Stimulated activated CD4-positive, alpha-beta T cell treated with anti-CD3 and anti-CD28 coated beads, Interleukin-1b, Interleukin-23, amount 100 ng/mL, for 1 hour (primary cell): ENCODE measurements at regions not wholly inside any gene's neighbourhood (a gene's known extent, or its start where the extent isn't known, plus 50 kb on each side); places are given as distances from the start of the nearest gene placed in this dataset.
"Not testable (repeated sequence)": the region's sequence is repeated elsewhere in the genome, so short reads cannot be mapped to it uniquely, and the experiment has no call there.

ENCODE experiments used
- DNase-seq, 2 donors: peaks; one replicate each; pipeline ENCODE4 v3.0.0-alpha.2; 2020; ENCODE audit warnings: low read depth in 2 of 2

DNA sequence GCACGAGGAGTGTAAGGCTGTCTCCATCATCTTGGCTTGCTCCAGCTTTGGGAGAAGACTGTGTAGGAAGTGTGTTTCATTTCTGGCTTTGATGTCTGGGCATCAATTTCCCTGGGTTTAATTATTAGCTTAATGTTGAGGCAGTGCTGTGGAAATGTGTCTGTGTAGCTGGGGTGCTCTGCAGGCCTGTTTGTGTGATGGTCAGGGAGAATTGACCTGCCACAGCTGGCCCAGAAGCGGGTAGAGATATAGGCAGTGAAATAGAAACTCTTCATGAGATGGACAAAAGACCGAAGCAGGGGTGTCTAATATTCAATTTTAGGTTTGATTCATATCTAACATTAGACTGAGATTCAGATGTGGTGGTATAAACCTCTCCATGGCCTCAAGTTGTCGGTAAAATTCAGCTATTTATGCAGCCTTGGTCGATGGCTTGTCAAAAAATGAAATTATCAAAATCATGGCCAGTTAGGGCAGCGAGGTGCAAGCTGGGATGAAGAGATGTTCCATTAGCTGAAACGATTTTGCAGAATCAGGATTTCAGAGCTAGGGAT lies 95.3 kb upstream of the SNX9 start:
- DNase-seq = no peak

GRCh38 chr6:157728183-157728881 lies 94.7 kb upstream of the SNX9 start:
- DNase-seq = no peak

- DNase-seq = no peak
Observed at GRCh38 chr6:157731221-157731620, 91.8 kb upstream of the SNX9 start.

DNA sequence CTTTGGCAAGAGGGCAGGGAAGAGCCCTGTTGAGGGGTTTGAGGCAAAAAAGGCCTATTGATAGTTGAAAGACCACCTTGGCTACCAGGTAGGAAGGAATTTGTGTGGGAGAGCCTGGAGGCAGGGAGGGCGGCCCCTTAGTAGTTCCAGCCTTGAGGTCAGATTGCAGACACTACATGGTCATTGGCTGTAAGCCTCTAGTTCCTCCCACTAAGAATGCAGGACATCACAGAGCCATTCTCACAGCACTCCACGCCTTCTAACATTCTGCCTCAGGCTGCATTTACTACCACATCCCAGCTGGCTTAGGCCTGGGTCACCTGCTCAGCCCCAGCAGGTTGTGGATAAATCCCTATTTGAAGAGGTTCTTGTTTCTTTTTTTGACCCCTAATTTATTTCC lies 91.0 kb upstream of the SNX9 start:
- no peak for DNase-seq

- DNase-seq = no peak
Observed at GRCh38 chr6:157732416-157733161, 90.5 kb upstream of the SNX9 start.

DNA sequence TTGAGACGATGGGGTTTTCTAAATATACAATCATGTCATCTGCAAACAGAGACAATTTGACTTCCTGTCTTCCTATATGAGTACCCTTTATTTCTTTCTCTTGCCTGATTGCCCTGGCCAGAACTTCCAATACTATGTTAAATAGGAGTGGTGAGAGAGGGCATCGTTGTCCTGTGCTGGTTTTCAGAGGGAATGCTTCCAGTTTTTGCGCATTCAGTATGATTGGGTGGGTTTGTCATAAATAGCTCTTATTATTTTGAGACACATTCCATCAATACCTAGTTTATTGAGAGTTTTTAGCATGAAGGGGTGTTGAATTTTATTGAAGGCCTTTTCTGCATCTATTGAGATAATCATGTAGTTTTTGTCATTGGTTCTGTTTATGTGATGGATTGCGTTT lies 86.5 kb upstream of the SNX9 start:
- not testable (repeated sequence) for DNase-seq

DNA sequence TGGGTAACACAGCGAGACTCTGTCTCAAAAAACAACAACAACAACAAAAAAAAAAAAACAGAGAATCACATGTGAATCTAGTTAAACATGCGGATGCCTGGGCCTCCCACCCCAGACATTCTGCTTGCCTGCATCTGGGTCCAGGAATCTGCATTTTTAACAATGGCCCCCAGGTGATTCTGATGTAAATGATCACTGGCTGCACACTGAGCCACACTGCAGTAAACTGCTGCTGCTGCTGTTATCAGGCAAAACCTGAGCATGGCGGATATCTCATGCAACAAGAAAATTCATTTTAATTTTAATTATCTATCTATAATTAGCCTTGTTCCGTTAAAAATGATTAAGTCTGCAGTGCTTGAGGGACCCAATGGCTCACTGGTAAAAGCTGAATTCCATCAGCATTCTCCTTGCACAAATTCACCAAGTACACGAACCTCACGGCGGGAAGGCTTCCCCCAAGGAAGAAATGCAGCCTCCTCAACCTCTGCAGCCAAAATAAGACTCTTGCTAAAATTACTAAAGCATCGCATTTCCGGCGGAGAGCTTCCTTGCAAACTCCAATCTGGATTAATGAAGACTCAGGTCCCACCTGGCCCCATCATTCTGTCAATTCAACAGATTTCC lies 81.6 kb upstream of the SNX9 start:
- DNase-seq = no peak

- no peak for DNase-seq
Observed at GRCh38 chr6:157741948-157742556, 81.0 kb upstream of the SNX9 start.

DNA sequence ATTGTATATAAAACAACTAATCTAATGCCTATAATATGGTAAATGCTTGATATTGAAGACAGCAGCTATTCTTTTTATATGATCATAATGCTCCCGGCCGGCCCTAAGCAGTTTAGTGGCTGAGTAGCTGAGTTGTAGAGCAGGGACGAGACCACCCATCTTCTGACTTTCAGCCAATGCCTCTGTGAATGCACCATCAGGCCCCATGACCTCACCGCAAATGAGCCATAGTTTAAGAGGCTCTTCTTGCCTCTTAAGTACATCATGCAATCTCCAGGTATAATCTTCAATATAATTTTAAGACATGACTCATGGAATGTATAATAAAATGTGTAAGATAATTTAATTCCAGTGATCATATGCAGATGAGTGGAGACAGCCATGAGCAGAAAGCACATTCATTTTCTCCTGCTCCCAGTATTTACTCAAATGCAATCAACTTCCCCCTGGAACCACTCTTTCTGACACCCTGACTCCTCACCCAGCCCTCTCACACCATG lies 78.9 kb upstream of the SNX9 start:
- no peak for DNase-seq

- no peak for DNase-seq
Observed at GRCh38 chr6:157746897-157747296, 76.1 kb upstream of the SNX9 start.

GRCh38 chr6:157747370-157747769 lies 75.7 kb upstream of the SNX9 start:
- DNase-seq = no peak

GRCh38 chr6:157748839-157749571 lies 74.0 kb upstream of the SNX9 start:
- no peak for DNase-seq

- DNase-seq = not testable (repeated sequence)
Observed at GRCh38 chr6:157750973-157751372, 72.1 kb upstream of the SNX9 start.

- no peak for DNase-seq
Observed at GRCh38 chr6:157751547-157752200, 71.4 kb upstream of the SNX9 start.

GRCh38 chr6:157752879-157753278 lies 70.2 kb upstream of the SNX9 start:
- not testable (repeated sequence) for DNase-seq

GRCh38 chr6:157753291-157753690 lies 69.8 kb upstream of the SNX9 start:
- no peak for DNase-seq

DNA sequence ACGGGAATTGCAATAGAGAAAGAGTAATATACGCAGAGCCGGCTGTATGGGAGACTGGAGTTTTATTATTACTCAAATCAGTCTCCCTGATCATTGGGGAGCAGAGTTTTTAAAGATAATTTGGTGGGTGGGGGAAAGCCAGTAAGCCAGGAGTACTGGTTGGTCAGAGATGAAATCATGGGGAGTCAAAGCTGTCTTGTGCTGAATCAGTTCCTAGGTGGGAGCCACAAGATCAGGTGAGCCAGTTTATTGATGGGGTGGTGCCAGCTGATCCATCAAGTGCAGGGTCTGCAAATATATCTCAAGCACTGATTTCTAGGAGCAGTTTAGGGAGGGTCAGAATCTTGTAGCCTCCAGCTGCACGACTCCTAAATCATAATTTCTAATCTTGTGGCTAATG lies 69.2 kb upstream of the SNX9 start:
- not testable (repeated sequence) for DNase-seq

DNA sequence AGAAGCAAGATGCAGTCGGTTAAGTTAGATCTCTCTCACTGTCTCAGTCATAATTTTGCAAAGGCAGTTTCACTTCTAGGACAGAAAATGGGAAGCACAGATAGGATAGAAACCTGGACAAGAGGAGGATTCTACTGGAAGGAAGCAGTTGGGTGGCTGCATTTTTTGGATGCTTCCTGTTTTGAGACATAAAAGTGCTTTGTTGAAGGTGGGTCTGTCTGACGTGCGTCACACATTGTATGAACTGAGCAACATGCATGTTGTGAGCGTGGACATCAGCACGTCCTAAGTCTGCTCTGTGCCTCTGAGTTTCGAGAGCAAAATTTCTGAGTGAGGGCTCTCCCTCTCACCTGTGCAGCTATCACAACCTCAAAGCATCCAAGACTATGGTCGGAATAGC lies 68.7 kb upstream of the SNX9 start:
- DNase-seq = no peak

DNA sequence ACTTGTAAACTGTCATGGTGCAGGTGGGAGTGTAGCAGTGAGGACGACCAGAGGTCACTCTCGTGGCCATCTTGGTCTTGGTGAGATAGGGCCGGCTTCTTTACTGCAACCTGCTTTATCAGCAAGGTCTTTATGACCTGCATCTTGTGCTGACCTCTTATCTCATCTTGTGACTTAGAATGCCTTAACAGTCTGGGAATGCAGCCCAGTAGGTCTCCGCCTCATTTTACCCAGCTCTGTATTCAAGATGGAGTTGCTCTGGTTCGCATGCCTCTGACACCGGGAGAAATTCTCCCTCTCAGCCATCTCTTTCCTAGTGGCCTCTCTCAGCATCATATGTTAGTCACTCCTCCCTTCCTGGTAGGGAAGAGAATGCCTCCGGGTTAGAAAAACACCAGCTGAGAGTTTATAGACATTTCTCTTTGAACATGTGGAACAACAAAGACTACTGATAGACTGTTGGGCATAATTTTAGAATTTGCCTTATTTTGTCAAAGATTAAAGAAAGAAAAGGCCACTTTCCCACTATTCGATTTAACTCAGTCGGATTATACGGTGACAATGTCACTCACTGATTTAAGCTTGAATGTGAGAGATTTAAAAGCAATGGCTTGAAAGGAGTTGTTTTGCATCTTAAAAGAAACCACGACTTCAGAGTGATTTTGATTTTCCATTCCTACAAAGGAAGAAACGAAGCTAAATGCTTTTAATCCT lies 67.9 kb upstream of the SNX9 start:
- no peak for DNase-seq

DNA sequence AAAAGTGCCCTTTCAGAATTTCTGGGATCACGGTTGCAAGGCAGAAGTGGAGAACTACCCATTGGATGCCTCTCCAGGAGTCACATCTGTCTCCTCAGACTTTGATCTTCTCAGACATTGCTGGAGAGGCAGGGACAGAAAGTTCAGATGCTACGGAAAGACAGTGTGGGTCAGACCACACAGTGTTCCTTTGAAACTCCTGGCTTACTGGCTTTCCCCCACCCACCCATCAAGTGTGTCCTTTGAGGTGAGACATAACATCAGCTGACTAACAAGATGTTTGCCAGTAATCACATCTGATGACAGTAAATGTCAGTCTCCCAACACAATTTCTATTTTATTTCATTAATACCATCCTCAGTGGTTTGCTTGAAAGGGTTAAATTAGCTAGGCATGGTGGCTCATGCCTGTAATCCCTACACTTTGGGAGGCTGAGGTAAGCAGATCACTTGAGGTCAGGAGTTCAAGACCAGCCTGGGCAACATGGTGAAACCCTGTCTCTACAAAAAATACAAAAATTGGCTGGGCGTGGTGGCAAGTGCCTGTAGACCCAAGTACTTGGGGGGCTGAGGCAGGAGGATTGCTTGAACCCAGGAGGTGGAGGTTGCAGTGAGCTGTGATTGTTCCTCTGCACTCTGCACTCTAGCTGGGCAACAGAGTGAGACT lies 67.2 kb upstream of the SNX9 start:
- DNase-seq = peak in 1 of 2 donors; percentile 32
